ENCODE measurements at regions not wholly inside any gene's neighbourhood (a gene's known extent, or its start where the extent isn't known, plus 50 kb on each side); places are given as distances from the start of the nearest gene placed in this dataset.
A peak's percentile ranks its signal among the peaks of the same experiment; 100 is the strongest.

DNA sequence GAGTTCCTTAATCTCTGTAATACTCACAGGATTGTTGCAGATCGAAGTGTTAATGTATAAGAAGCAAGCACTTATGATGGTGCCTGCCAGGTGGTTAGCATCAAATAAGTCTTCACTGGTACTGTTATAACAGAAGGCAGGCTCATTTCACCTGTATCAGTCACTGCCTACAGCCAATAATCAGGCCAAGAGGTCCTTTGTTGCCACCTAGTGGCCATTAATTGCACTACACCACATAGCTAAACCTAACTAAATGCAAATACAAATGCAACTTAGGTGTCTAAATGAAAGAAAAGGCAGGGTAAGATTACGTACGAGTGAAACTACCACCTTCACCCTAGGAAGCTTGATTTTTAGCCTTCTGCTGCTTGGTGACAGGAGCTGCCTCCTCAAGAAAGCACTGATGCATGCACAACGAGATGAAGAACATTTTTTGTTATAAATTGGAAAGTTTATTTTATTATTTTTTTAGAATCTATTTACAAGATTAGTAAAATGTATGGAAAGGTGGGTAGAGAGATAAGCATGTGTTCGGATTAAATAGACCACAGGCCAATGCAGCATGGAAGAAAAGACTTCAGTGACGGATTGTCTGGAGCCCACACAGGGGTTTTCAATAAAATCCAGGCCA, 334.8 kb upstream of the CAMK1G start:
- Histone ChIP-seq H3K27me3 (no peaks in the 10 kb centered on the region), H3K4me1 (peaks cover 25% of the 10 kb centered on the region), H3K27ac (peak overlapping the region; percentile 12; the same call in 1 of the 2 replicates), H3K9me3 (replicated peaks) (no peaks in the 10 kb centered on the region; the same call in 1 of the 2 replicates), H3K4me3 (no peak overlapping the region), H3K36me3 (no peaks in the 10 kb centered on the region)
- peak; percentile 67 to 91 for DNase-seq

GRCh38 chr1:209249280-209249670, 334.2 kb upstream of the CAMK1G start:
- H3K4me1 ChIP-seq, result peaks cover 25% of the 10 kb centered on the region
- H3K9me3 ChIP-seq (replicated peaks), result no peaks in the 10 kb centered on the region; the same call in 1 of the 2 replicates
- H3K27ac ChIP-seq, result peak overlapping the region; percentile 12; the same call in 1 of the 2 replicates
- no peaks in the 10 kb centered on the region for H3K36me3 ChIP-seq
- DNase-seq, result peak in 1 of 2 experiments; percentile 53
- H3K4me3 ChIP-seq, result no peak overlapping the region
- no peaks in the 10 kb centered on the region for H3K27me3 ChIP-seq

GRCh38 chr1:209249785-209250440, 333.6 kb upstream of the CAMK1G start:
- Histone ChIP-seq H3K4me3 (no peak overlapping the region), H3K9me3 (replicated peaks) (no peaks in the 10 kb centered on the region; the same call in 1 of the 2 replicates), H3K4me1 (peaks cover 25% of the 10 kb centered on the region), H3K27ac (no peak overlapping the region), H3K36me3 (no peaks in the 10 kb centered on the region), H3K27me3 (no peaks in the 10 kb centered on the region)
- DNase-seq, result no peak

GRCh38 chr1:209250861-209251636, 332.5 kb upstream of the CAMK1G start:
- peak in 1 of 2 experiments; percentile 28 for DNase-seq
- Histone ChIP-seq H3K4me1 (peaks cover 25% of the 10 kb centered on the region), H3K4me3 (no peak overlapping the region), H3K36me3 (no peaks in the 10 kb centered on the region), H3K9me3 (replicated peaks) (peaks cover 4% of the 10 kb centered on the region; the same call in 1 of the 2 replicates), H3K27ac (no peak overlapping the region), H3K27me3 (no peaks in the 10 kb centered on the region)

- H3K9me3 ChIP-seq (replicated peaks), result peaks cover 19% of the 10 kb centered on the region; the same call in 1 of the 2 replicates
- H3K27me3 ChIP-seq, result no peaks in the 10 kb centered on the region
- H3K36me3 ChIP-seq, result no peaks in the 10 kb centered on the region
- no peak overlapping the region for H3K27ac ChIP-seq
- H3K4me3 ChIP-seq, result no peak overlapping the region
- no peaks in the 10 kb centered on the region; the same call in 1 of the 2 replicates for H3K4me1 ChIP-seq
- no peak for DNase-seq
These were observed 326.7 kb upstream of the CAMK1G start for GRCh38 chr1:209256766-209257350.

DNA sequence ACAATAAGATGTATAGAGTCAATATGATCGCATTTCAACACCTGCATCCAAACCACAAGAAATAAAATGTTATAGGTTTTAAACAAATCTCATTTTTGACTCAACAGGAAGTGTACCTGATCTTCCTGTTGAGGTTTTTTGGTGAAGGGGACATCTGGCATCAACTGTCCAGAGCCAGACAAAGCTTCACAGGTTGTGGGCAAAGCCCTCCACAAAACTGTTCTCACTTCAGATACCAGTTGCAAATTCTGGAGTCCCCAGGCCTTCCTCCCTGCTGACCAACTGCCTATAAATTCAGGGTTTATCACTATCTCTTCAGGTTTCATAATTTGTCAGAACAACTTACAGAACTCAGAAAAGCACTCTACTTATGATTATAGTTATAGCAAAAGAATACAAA, 326.1 kb upstream of the CAMK1G start:
- no peaks in the 10 kb centered on the region for H3K4me1 ChIP-seq
- no peaks in the 10 kb centered on the region for H3K36me3 ChIP-seq
- DNase-seq, result no peak
- H3K9me3 ChIP-seq (replicated peaks), result peaks cover 19% of the 10 kb centered on the region; the same call in 1 of the 2 replicates
- H3K27me3 ChIP-seq, result no peaks in the 10 kb centered on the region
- no peak overlapping the region for H3K27ac ChIP-seq
- no peak overlapping the region for H3K4me3 ChIP-seq

DNA sequence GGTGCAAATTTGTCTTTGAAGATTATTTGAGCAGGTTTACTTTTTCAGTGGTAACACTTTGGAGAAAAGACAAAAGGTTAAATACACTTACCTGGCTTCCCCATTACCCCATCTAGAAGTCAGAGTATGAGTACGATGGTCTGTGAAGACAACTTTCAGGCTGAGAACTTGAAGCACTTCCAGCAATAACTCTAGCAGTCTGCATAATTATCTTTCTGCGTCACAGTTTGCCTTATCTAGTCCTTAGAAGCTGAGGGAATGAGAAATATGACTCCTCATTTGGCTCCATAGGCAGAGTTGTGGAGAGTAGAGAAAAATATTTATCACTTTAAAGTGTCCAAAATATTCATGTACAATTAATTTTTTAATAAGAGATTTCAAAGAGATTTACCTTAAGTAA, 323.4 kb upstream of the CAMK1G start:
- Histone ChIP-seq H3K4me3 (no peak overlapping the region), H3K4me1 (no peaks in the 10 kb centered on the region), H3K36me3 (no peaks in the 10 kb centered on the region), H3K9me3 (replicated peaks) (peaks cover 19% of the 10 kb centered on the region; the same call in 1 of the 2 replicates), H3K27ac (no peak overlapping the region), H3K27me3 (no peaks in the 10 kb centered on the region)
- DNase-seq, result no peak

- Histone ChIP-seq H3K4me1 (no peaks in the 10 kb centered on the region), H3K27me3 (no peaks in the 10 kb centered on the region), H3K27ac (no peak overlapping the region), H3K4me3 (no peak overlapping the region), H3K9me3 (replicated peaks) (peaks cover 16% of the 10 kb centered on the region; the same call in 1 of the 2 replicates), H3K36me3 (no peaks in the 10 kb centered on the region)
- no peak for DNase-seq
These were observed 320.9 kb upstream of the CAMK1G start for GRCh38 chr1:209262631-209263030.

- H3K4me1 ChIP-seq, result no peaks in the 10 kb centered on the region
- H3K27ac ChIP-seq, result no peak overlapping the region
- no peaks in the 10 kb centered on the region for H3K36me3 ChIP-seq
- no peak overlapping the region for H3K4me3 ChIP-seq
- no peaks in the 10 kb centered on the region for H3K9me3 ChIP-seq (replicated peaks)
- peak in 1 of 2 experiments; percentile 38 for DNase-seq
- H3K27me3 ChIP-seq, result no peaks in the 10 kb centered on the region
These were observed 318.2 kb upstream of the CAMK1G start for GRCh38 chr1:209265301-209265700.

DNA sequence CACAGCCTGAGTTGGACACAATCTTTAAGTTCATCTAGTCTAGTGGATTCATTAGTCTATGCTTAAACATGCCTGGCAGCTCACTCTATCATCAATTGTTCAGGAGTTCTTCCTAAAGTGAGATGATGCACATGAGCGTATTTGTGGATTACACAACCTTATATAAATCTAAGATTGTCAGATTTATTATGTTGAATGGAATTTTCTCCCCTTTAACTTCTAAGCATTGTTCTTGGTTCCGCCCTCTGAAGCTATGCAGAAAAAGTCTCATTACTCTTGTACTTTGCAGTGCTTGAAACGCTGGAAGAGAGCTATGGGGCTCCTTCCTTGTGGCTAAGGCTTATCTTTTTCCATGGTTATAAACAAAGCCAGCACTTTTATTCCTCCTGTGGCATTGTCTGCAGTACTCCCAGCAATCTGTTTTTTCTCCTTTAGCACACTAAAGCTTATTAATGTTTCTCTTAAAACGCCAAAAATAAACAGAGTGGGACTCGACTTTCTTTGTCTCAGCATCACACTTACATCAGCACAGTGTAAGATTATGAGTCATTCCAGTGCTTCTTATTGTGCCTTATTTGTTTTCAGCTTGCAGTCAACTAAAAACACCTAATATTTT, 316.8 kb upstream of the CAMK1G start:
- no peak overlapping the region for H3K27ac ChIP-seq
- H3K4me1 ChIP-seq, result no peaks in the 10 kb centered on the region
- no peak for DNase-seq
- no peaks in the 10 kb centered on the region for H3K27me3 ChIP-seq
- no peak overlapping the region for H3K4me3 ChIP-seq
- no peaks in the 10 kb centered on the region for H3K9me3 ChIP-seq (replicated peaks)
- no peaks in the 10 kb centered on the region for H3K36me3 ChIP-seq

- DNase-seq, result no peak
- Histone ChIP-seq H3K27ac (no peak overlapping the region), H3K36me3 (no peaks in the 10 kb centered on the region), H3K9me3 (replicated peaks) (no peaks in the 10 kb centered on the region), H3K4me3 (no peak overlapping the region), H3K27me3 (no peaks in the 10 kb centered on the region), H3K4me1 (no peaks in the 10 kb centered on the region)
These were observed 315.5 kb upstream of the CAMK1G start for GRCh38 chr1:209267968-209268367.

DNA sequence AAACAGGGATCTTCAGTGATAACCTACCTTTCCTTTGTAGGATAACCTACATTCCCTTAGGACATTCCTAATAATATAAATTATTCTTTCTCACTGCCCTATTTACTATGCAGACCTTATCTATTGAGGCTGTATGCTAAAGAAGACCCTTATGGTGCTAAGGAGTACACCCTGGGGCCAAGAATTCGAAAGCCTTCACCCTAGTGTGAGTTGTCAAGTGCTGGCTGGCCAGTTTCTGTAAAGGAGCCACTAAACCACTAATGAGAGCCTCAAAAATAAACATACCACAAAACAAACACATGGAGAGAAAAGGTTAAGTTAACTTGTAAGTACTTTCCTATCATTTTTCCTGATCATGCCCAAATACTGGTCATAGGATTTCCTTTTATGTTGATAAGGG, 315.0 kb upstream of the CAMK1G start:
- H3K9me3 ChIP-seq (replicated peaks), result no peaks in the 10 kb centered on the region
- H3K4me3 ChIP-seq, result no peak overlapping the region
- H3K27ac ChIP-seq, result no peak overlapping the region
- no peak for DNase-seq
- H3K27me3 ChIP-seq, result no peaks in the 10 kb centered on the region
- H3K36me3 ChIP-seq, result no peaks in the 10 kb centered on the region
- H3K4me1 ChIP-seq, result no peaks in the 10 kb centered on the region

DNA sequence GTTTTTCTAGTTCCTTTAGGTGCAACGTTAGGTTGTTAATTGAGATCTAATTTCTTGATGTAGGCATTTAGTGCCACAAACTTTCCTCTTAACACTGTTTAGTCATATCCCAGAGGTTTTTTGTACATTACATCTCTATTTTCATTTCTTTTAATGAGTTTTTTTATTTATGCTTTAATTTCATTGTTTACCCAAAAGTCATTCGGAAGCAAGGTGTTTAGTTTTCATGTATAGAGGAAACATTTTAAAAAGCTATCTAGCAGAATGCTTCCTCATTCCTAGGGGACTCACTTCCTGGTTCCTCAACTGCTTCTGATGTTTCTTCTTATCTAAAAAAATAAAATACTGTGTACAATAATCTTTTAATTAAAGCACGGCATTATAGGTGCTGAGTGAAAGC, 307.2 kb upstream of the CAMK1G start:
- Histone ChIP-seq H3K27ac (no peak overlapping the region), H3K36me3 (no peaks in the 10 kb centered on the region), H3K4me1 (no peaks in the 10 kb centered on the region), H3K9me3 (replicated peaks) (no peaks in the 10 kb centered on the region; the same call in 1 of the 2 replicates), H3K4me3 (no peak overlapping the region), H3K27me3 (no peaks in the 10 kb centered on the region)
- DNase-seq, result no peak

DNA sequence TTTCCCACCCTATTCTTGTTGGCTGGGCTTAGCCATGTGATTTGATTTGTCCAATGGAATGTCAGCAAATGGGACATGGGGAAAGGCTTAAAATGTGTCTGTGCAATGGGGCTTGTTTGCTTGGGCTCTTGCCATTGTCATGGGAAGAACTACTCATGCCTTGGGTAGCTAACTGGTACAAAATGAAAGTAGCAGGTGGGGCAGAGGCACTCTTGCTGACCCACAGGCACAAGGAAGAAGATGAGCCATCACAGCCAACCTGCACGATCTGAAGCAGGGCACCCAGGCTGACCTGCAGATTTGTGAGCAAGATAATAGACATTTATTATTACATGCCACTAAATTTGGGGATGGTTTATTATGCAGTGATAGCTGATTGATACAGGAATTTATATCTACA, 305.9 kb upstream of the CAMK1G start:
- no peak overlapping the region for H3K27ac ChIP-seq
- no peaks in the 10 kb centered on the region for H3K27me3 ChIP-seq
- no peak overlapping the region for H3K4me3 ChIP-seq
- H3K36me3 ChIP-seq, result no peaks in the 10 kb centered on the region
- peaks cover 2% of the 10 kb centered on the region; the same call in 1 of the 2 replicates for H3K9me3 ChIP-seq (replicated peaks)
- DNase-seq, result no peak
- no peaks in the 10 kb centered on the region for H3K4me1 ChIP-seq

Data from SJCRH30 (cell line).